GM23338 (cell line): ENCODE measurements at regions not wholly inside any gene's neighbourhood (a gene's known extent, or its start where the extent isn't known, plus 50 kb on each side); places are given as distances from the start of the nearest gene placed in this dataset.

ENCODE experiments used
- ATAC-seq: fragments of 200-7000 bp; cut with Tn5 transposase; 3 replicates; pipeline ENCODE4 v1.9.1; 2020
- DNase-seq: peaks from one replicate; pipeline ENCODE4 v3.0.0-alpha.2; 2015; ENCODE audit warnings: low spot score
- H2AFZ ChIP-seq: fragments of 200-600 bp; sonication (generic); 2 replicates; pipeline ENCODE4 v1.8.0; 2016; ENCODE audit warnings: antibody characterized with exemption, mild to moderate bottlenecking, moderate library complexity
- H3F3A ChIP-seq: fragments of 200-600 bp; sonication (generic); replicated peaks from 2 replicates; pipeline ENCODE4 v1.8.0; 2017; ENCODE audit warnings: antibody characterized with exemption, mixed run types, low read depth
- H3K27ac ChIP-seq: fragments of 200-600 bp; sonication (generic); 2 replicates; pipeline ENCODE4 v1.6.1; 2016; ENCODE audit warnings: low read depth
- H3K27me3 ChIP-seq: fragments of 200-600 bp; sonication (generic); 2 replicates; pipeline ENCODE4 v1.8.0; 2016; ENCODE audit warnings: mild to moderate bottlenecking, mixed run types, moderate library complexity; ENCODE audit not compliant: insufficient read depth
- H3K36me3 ChIP-seq: fragments of 200-600 bp; sonication (generic); 2 replicates; pipeline ENCODE4 v1.8.0; 2016; ENCODE audit warnings: mild to moderate bottlenecking; ENCODE audit not compliant: insufficient read depth
- H3K4me1 ChIP-seq: fragments of 200-600 bp; sonication (generic); 2 replicates; pipeline ENCODE4 v1.8.0; 2016; ENCODE audit warnings: mild to moderate bottlenecking, moderate library complexity; ENCODE audit not compliant: insufficient read depth
- H3K4me2 ChIP-seq: fragments of 200-600 bp; sonication (generic); 2 replicates; pipeline ENCODE4 v1.7.1; 2017; ENCODE audit warnings: mixed run types
- H3K4me3 ChIP-seq: fragments of 200-600 bp; sonication (generic); 2 replicates; pipeline ENCODE4 v1.6.1; 2016; ENCODE audit warnings: mixed run types
- H3K79me2 ChIP-seq: fragments of 200-600 bp; sonication (generic); replicated peaks from 2 replicates; pipeline ENCODE4 v1.8.0; 2017; ENCODE audit warnings: mild to moderate bottlenecking; ENCODE audit not compliant: insufficient read depth
- H3K9me2 ChIP-seq: fragments of 200-600 bp; sonication (generic); 2 replicates; pipeline ENCODE4 v1.8.0; 2017; ENCODE audit not compliant: insufficient read depth
- H4K20me1 ChIP-seq: fragments of 200-600 bp; sonication (generic); replicated peaks from 2 replicates; pipeline ENCODE4 v1.8.0; 2017; ENCODE audit warnings: mild to moderate bottlenecking; ENCODE audit not compliant: insufficient read depth
- H3K27ac Mint-ChIP-seq: 2 replicates; pipeline ENCODE4 v1.8.0; 2020; ENCODE audit warnings: inconsistent platforms, mild to moderate bottlenecking, moderate library complexity, mixed read lengths
- H3K27me3 Mint-ChIP-seq: 3 replicates; pipeline ENCODE4 v1.8.0; 2022; ENCODE audit warnings: low read depth, mild to moderate bottlenecking, moderate library complexity, mixed read lengths, inconsistent platforms; ENCODE audit not compliant: insufficient read depth, poor library complexity
- H3K36me3 Mint-ChIP-seq: 3 replicates; pipeline ENCODE4 v1.8.0; 2021; ENCODE audit warnings: low read depth, mild to moderate bottlenecking, inconsistent platforms, moderate library complexity, mixed read lengths
- H3K4me1 Mint-ChIP-seq: 3 replicates; pipeline ENCODE4 v1.8.0; 2020; ENCODE audit warnings: mild to moderate bottlenecking, inconsistent platforms, mixed read lengths
- H3K4me3 Mint-ChIP-seq: 3 replicates; pipeline ENCODE4 v1.8.0; 2021; ENCODE audit warnings: moderate library complexity, mild to moderate bottlenecking, inconsistent platforms, mixed read lengths
- H3K9me3 Mint-ChIP-seq: 3 replicates; pipeline ENCODE4 v1.8.0; 2020; ENCODE audit warnings: moderate library complexity, mild to moderate bottlenecking, inconsistent platforms, mixed read lengths
- CREB1 ChIP-seq: fragments of 250-450 bp; sonication (Bioruptor Pico); IDR thresholded peaks from 2 replicates; pipeline ENCODE4 v1.5.0; 2020; ENCODE audit warnings: low read depth, mild to moderate bottlenecking, moderate library complexity
- EZH2 ChIP-seq: fragments of 200-600 bp; sonication (generic); IDR thresholded peaks from one replicate; pipeline ENCODE4 v1.8.0; 2017; ENCODE audit warnings: antibody characterized with exemption, mild to moderate bottlenecking, low read depth; ENCODE audit not compliant: unreplicated experiment
- EZH2phosphoT487 ChIP-seq: fragments of 200-600 bp; sonication (generic); IDR thresholded peaks from one replicate; pipeline ENCODE4 v1.8.1; 2018; ENCODE audit warnings: antibody characterized with exemption; ENCODE audit not compliant: unreplicated experiment
- JUNB ChIP-seq: IDR thresholded peaks from one replicate; pipeline ENCODE4 v1.6.1; 2016; ENCODE audit warnings: antibody characterized with exemption; ENCODE audit not compliant: unreplicated experiment
- NANOG ChIP-seq: IDR thresholded peaks from 2 replicates; pipeline ENCODE4 v1.6.1; 2016; ENCODE audit warnings: antibody characterized with exemption, borderline replicate concordance
- POLR2AphosphoS5 ChIP-seq: IDR thresholded peaks from 2 replicates; pipeline ENCODE4 v1.6.1; 2016; ENCODE audit warnings: antibody characterized with exemption, low read depth
- STAT1 ChIP-seq: IDR thresholded peaks from one replicate; pipeline ENCODE4 v1.6.1; 2016; ENCODE audit warnings: antibody characterized with exemption; ENCODE audit not compliant: unreplicated experiment
- ZNF114 ChIP-seq: fragments of 250-450 bp; sonication (Bioruptor Pico); IDR thresholded peaks from 2 replicates; pipeline ENCODE4 v1.5.0; 2020; ENCODE audit warnings: mild to moderate bottlenecking, moderate library complexity
- ZNF331 ChIP-seq: fragments of 250-450 bp; sonication (Bioruptor Pico); IDR thresholded peaks from 2 replicates; pipeline ENCODE4 v1.5.0; 2020; ENCODE audit warnings: low read depth, mild to moderate bottlenecking, moderate library complexity
- TF ChIP-seq, protein P1 (sequence below): IDR thresholded peaks from 2 replicates; pipeline ENCODE4 v1.6.1; 2016; ENCODE audit warnings: antibody characterized with exemption
- TF ChIP-seq, protein P2 (sequence below): IDR thresholded peaks from one replicate; pipeline ENCODE4 v1.6.1; 2018; ENCODE audit warnings: antibody characterized with exemption; ENCODE audit not compliant: unreplicated experiment

DNA sequence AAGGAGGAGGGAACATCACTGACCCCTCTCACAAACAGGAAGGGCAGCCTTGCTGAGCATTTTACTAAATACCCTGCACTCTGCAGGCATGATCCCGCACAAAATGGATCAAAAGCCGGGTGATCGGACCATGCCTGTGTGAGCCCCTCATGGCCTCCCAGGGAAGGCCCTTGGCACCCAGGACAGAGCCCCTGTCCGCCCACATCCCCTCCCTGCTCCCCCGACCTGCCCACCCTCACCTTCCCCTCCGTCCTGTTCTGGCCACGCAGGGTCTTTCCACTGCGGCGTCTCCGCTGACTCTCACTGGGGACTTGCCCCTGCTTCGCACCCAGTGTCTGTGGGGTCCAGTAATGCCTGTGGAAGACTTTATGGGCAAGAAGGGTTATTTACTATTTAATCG lies 105.0 kb downstream of the HMX1 start (continued):
- TF ChIP-seq, protein P1, sequence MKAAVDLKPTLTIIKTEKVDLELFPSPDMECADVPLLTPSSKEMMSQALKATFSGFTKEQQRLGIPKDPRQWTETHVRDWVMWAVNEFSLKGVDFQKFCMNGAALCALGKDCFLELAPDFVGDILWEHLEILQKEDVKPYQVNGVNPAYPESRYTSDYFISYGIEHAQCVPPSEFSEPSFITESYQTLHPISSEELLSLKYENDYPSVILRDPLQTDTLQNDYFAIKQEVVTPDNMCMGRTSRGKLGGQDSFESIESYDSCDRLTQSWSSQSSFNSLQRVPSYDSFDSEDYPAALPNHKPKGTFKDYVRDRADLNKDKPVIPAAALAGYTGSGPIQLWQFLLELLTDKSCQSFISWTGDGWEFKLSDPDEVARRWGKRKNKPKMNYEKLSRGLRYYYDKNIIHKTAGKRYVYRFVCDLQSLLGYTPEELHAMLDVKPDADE = no peak
- TF ChIP-seq STAT1 = no peak
- TF ChIP-seq, protein P2, sequence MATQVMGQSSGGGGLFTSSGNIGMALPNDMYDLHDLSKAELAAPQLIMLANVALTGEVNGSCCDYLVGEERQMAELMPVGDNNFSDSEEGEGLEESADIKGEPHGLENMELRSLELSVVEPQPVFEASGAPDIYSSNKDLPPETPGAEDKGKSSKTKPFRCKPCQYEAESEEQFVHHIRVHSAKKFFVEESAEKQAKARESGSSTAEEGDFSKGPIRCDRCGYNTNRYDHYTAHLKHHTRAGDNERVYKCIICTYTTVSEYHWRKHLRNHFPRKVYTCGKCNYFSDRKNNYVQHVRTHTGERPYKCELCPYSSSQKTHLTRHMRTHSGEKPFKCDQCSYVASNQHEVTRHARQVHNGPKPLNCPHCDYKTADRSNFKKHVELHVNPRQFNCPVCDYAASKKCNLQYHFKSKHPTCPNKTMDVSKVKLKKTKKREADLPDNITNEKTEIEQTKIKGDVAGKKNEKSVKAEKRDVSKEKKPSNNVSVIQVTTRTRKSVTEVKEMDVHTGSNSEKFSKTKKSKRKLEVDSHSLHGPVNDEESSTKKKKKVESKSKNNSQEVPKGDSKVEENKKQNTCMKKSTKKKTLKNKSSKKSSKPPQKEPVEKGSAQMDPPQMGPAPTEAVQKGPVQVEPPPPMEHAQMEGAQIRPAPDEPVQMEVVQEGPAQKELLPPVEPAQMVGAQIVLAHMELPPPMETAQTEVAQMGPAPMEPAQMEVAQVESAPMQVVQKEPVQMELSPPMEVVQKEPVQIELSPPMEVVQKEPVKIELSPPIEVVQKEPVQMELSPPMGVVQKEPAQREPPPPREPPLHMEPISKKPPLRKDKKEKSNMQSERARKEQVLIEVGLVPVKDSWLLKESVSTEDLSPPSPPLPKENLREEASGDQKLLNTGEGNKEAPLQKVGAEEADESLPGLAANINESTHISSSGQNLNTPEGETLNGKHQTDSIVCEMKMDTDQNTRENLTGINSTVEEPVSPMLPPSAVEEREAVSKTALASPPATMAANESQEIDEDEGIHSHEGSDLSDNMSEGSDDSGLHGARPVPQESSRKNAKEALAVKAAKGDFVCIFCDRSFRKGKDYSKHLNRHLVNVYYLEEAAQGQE = no peak
- TF ChIP-seq JUNB = no peak
- TF ChIP-seq EZH2 = no peak
- TF ChIP-seq POLR2AphosphoS5 = no peak
- TF ChIP-seq CREB1 (CRISPR knock-in tag) = no peak
- no peak for TF ChIP-seq ZNF114
- no peak for TF ChIP-seq EZH2phosphoT487
- no peak for TF ChIP-seq NANOG
- no peak for TF ChIP-seq ZNF331 (CRISPR knock-in tag)

GRCh38 chr4:8765631-8766590 lies 105.7 kb downstream of the HMX1 start:
- no peaks in the 10 kb centered on the region for H4K20me1 ChIP-seq
- no peaks in the 10 kb centered on the region for H3K27me3 ChIP-seq
- no peaks in the 10 kb centered on the region for H3K9me2 ChIP-seq
- H3K9me3 Mint-ChIP-seq = no peaks in the 10 kb centered on the region
- H3K27ac Mint-ChIP-seq = no peak overlapping the region
- H3F3A ChIP-seq = no peaks in the 10 kb centered on the region
- no peak overlapping the region for H3K4me2 ChIP-seq
- DNase-seq (no peak), ATAC-seq (no peak)
- H3K36me3 Mint-ChIP-seq = no peaks in the 10 kb centered on the region
- H3K4me1 Mint-ChIP-seq = peaks cover 8% of the 10 kb centered on the region
- H3K79me2 ChIP-seq = no peaks in the 10 kb centered on the region
- peaks cover 22% of the 10 kb centered on the region for H3K27me3 Mint-ChIP-seq
- no peak overlapping the region for H3K4me3 Mint-ChIP-seq
- H3K27ac ChIP-seq = no peak overlapping the region
- H3K4me3 ChIP-seq = no peak overlapping the region
- H3K4me1 ChIP-seq = no peaks in the 10 kb centered on the region
- no peak overlapping the region for H2AFZ ChIP-seq
- H3K36me3 ChIP-seq = no peaks in the 10 kb centered on the region
- TF ChIP-seq ZNF114 (no peak), EZH2 (no peak)
- TF ChIP-seq, protein P2 = no peak
